Esophagus muscularis mucosa (tissue), 3 donors: ENCODE measurements at regions not wholly inside any gene's neighbourhood (a gene's known extent, or its start where the extent isn't known, plus 50 kb on each side); places are given as distances from the start of the nearest gene placed in this dataset.

Experiments used
- CTCF ChIP-seq, 3 experiments: fragments of 200-600 bp in 2 of 3; fragments of 450-650 bp in 1 of 3; sonication (generic) in 2 of 3; IDR thresholded peaks; one replicate each; pipeline ENCODE4 v1.5.1; 2017 to 2019; ENCODE audit warnings: antibody characterized with exemption in 3 of 3, mild to moderate bottlenecking in 2 of 3, moderate library complexity in 1 of 3
- POLR2AphosphoS5 ChIP-seq, 2 donors: sonication (generic); formaldehyde crosslinking; IDR thresholded peaks; one replicate each; pipeline ENCODE4 v1.6.1; 2017; ENCODE audit warnings: antibody characterized with exemption in 2 of 2

- TF ChIP-seq POLR2AphosphoS5 (IDR thresholded peaks at IDR 0.05), result no peak
- no peak for TF ChIP-seq CTCF (IDR thresholded peaks at IDR 0.05)
These were observed 51.3 kb upstream of the DRD2 start for GRCh38 chr11:113526521-113526920.
